Right lobe of liver (tissue), 4 donors: ENCODE measurements at regions not wholly inside any gene's neighbourhood (a gene's known extent, or its start where the extent isn't known, plus 50 kb on each side); places are given as distances from the start of the nearest gene placed in this dataset.

Source experiments
- POLR2A ChIP-seq: fragments of 450-650 bp; IDR thresholded peaks from one replicate; pipeline ENCODE4 v1.6.1; 2017; ENCODE audit warnings: antibody characterized with exemption, mild to moderate bottlenecking
- TF ChIP-seq, protein P1 (sequence below), 4 donors: fragments of 200-600 bp in 3 of 4; fragments of 450-650 bp in 1 of 4; IDR thresholded peaks; one replicate each; pipeline versions ENCODE4 v1.5.1 to v1.8.0; 2016 to 2022; ENCODE audit warnings: antibody characterized with exemption in 4 of 4, mild to moderate bottlenecking in 2 of 4
- donor health status: DM: no; HTN: no; CAD: no.
- donor health status: DM: no; HTN: no; CAD: no.
- donor health status: DM: no; HTN: yes; CAD: no.

DNA sequence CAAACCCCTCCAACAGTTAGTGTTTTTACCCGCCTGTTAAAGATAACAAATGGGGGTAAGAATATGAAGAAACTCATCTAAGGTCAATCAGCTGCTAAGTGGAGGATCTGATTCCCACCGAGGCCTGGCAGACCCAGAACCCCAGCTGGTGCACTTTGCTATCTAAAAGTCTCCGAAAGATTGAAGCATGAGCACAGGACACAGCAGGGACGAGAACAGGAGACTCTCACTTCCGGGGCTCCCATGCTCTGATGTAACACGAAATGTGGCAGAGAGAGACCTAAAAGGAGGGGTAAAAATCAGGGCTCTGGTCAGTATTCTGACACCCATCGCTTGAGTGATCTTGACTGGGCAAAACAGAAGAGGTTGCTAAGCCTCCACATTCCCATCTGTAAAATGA is 119.7 kb downstream of the PDCL3 start:
- TF ChIP-seq, protein P1, sequence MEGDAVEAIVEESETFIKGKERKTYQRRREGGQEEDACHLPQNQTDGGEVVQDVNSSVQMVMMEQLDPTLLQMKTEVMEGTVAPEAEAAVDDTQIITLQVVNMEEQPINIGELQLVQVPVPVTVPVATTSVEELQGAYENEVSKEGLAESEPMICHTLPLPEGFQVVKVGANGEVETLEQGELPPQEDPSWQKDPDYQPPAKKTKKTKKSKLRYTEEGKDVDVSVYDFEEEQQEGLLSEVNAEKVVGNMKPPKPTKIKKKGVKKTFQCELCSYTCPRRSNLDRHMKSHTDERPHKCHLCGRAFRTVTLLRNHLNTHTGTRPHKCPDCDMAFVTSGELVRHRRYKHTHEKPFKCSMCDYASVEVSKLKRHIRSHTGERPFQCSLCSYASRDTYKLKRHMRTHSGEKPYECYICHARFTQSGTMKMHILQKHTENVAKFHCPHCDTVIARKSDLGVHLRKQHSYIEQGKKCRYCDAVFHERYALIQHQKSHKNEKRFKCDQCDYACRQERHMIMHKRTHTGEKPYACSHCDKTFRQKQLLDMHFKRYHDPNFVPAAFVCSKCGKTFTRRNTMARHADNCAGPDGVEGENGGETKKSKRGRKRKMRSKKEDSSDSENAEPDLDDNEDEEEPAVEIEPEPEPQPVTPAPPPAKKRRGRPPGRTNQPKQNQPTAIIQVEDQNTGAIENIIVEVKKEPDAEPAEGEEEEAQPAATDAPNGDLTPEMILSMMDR (IDR thresholded peaks at IDR 0.05) = no peak
- no peak for TF ChIP-seq POLR2A
